Neural cell (in vitro differentiated cells): ENCODE measurements at regions not wholly inside any gene's neighbourhood (a gene's known extent, or its start where the extent isn't known, plus 50 kb on each side); places are given as distances from the start of the nearest gene placed in this dataset.

Source experiments
- H2AFZ ChIP-seq: fragments of 200-600, 300-800 bp; sonication (generic), shearing (Covaris generic); 2 replicates; pipeline ENCODE4 v1.6.0; 2014; ENCODE audit warnings: low read depth, mild to moderate bottlenecking, antibody characterized with exemption, low read length, moderate library complexity
- H3F3A ChIP-seq: fragments of 200-600 bp; shearing (Covaris generic); 2 replicates; pipeline ENCODE4 v1.6.1; 2016; ENCODE audit warnings: mild to moderate bottlenecking, moderate library complexity, mixed read lengths, antibody characterized with exemption, low read length; ENCODE audit not compliant: insufficient read depth, poor library complexity, severe bottlenecking
- H3K27ac ChIP-seq: fragments of 200-600, 300-800 bp; sonication (generic), shearing (Covaris generic); 2 replicates; pipeline ENCODE4 v1.5.1; 2014; ENCODE audit warnings: mild to moderate bottlenecking, low read length, moderate library complexity
- H3K27me3 ChIP-seq: fragments of 300-800, 200-600 bp; sonication (generic), shearing (Covaris generic); 2 replicates; pipeline ENCODE4 v1.6.0; 2014; ENCODE audit warnings: mild to moderate bottlenecking, low read depth, low read length, moderate library complexity; ENCODE audit not compliant: insufficient read depth
- H3K36me3 ChIP-seq: fragments of 300-800, 200-600 bp; sonication (generic), shearing (Covaris generic); 2 replicates; pipeline ENCODE4 v1.5.1; 2014; ENCODE audit warnings: mild to moderate bottlenecking, antibody characterized with exemption, low read length, moderate library complexity; ENCODE audit not compliant: insufficient read depth
- H3K4me2 ChIP-seq: fragments of 300-800, 200-600 bp; sonication (generic), shearing (Covaris generic); 2 replicates; pipeline ENCODE4 v1.6.0; 2014; ENCODE audit warnings: mild to moderate bottlenecking, low read length
- H3K4me3 ChIP-seq: fragments of 300-800, 200-600 bp; sonication (generic), shearing (Covaris generic); 2 replicates; pipeline ENCODE4 v1.5.1; 2014; ENCODE audit warnings: mild to moderate bottlenecking, low read length, moderate library complexity
- H3K79me2 ChIP-seq: fragments of 200-600 bp; shearing (Covaris generic); replicated peaks from 2 replicates; pipeline ENCODE4 v1.6.0; 2014; ENCODE audit warnings: mild to moderate bottlenecking, low read length, moderate library complexity; ENCODE audit not compliant: insufficient read depth
- H3K9ac ChIP-seq: fragments of 300-800, 200-600 bp; sonication (generic), shearing (Covaris generic); 2 replicates; pipeline ENCODE4 v1.6.1; 2016; ENCODE audit warnings: mild to moderate bottlenecking, low read length, mixed read lengths
- H3K9me2 ChIP-seq: fragments of 200-600 bp; shearing (Covaris generic); 2 replicates; pipeline ENCODE4 v1.6.1; 2016; ENCODE audit warnings: mild to moderate bottlenecking, low read length, mixed read lengths; ENCODE audit not compliant: insufficient read depth
- H3K9me3 ChIP-seq: fragments of 200-600, 300-800 bp; sonication (generic), shearing (Covaris generic); 2 replicates; pipeline ENCODE4 v1.6.1; 2016; ENCODE audit warnings: mild to moderate bottlenecking, mixed run types, low read length, moderate library complexity, mixed read lengths
- H4K20me1 ChIP-seq: fragments of 200-600 bp; shearing (Covaris generic); 2 replicates; pipeline ENCODE4 v1.6.1; 2016; ENCODE audit warnings: mild to moderate bottlenecking, mixed run types; ENCODE audit not compliant: insufficient read depth
- EP300 ChIP-seq: fragments of 450-650 bp; conservative IDR thresholded peaks from 2 replicates; pipeline ENCODE4 v1.6.1; 2014; ENCODE audit warnings: antibody characterized with exemption, mild to moderate bottlenecking, moderate library complexity; ENCODE audit not compliant: poor library complexity, severe bottlenecking
- EZH2 ChIP-seq: fragments of 200-600, 300-800 bp; shearing (Covaris generic), sonication (generic); IDR thresholded peaks from 2 replicates; pipeline ENCODE4 v1.6.1; 2014; ENCODE audit warnings: antibody characterized with exemption, low read length, borderline replicate concordance, mild to moderate bottlenecking; ENCODE audit not compliant: insufficient read depth, poor library complexity, severe bottlenecking
- MXI1 ChIP-seq: fragments of 450-650 bp; conservative IDR thresholded peaks from 2 replicates; pipeline ENCODE4 v1.6.1; 2014; ENCODE audit warnings: antibody characterized with exemption, mild to moderate bottlenecking; ENCODE audit not compliant: poor library complexity, severe bottlenecking
- POLR2AphosphoS5 ChIP-seq: IDR thresholded peaks from 2 replicates; pipeline ENCODE4 v1.6.1; 2012
- RAD21 ChIP-seq: fragments of 450-650 bp; conservative IDR thresholded peaks from 2 replicates; pipeline ENCODE4 v1.6.1; 2014; ENCODE audit warnings: antibody characterized with exemption, mild to moderate bottlenecking, moderate library complexity
- REST ChIP-seq: IDR thresholded peaks from 2 replicates; pipeline ENCODE4 v1.6.1; 2012; ENCODE audit warnings: borderline replicate concordance
- SMC3 ChIP-seq: fragments of 450-650 bp; conservative IDR thresholded peaks from 2 replicates; pipeline ENCODE4 v1.6.1; 2014; ENCODE audit warnings: antibody characterized with exemption, mild to moderate bottlenecking, moderate library complexity; ENCODE audit not compliant: poor library complexity
- TAF1 ChIP-seq: IDR thresholded peaks from 2 replicates; pipeline ENCODE4 v1.6.1; 2012; ENCODE audit warnings: low read depth
- TF ChIP-seq, protein P1 (sequence below): fragments of 450-650 bp; IDR thresholded peaks from 2 replicates; pipeline ENCODE4 v1.5.1; 2014; ENCODE audit warnings: antibody characterized with exemption, mild to moderate bottlenecking, moderate library complexity; ENCODE audit not compliant: poor library complexity, severe bottlenecking

DNA sequence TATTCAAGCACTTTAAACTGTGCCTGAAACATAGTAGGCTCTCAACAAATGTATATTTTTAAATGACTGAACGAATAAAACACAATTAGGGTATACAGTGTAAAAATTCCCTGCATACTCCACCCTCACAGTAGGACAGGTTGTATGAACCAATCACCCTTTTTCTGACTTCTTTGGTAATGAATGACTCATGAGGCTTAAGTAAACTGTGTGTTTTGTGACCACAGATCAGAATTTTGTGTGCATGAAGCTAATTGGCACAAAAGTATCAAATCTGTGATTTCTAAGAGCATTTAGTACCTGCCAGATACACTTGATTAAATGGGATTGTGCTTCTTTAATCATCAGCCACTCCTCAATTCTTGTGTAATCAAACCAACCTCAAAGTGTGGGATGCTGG lies 109.9 kb upstream of the MAP4K3 start:
- Histone ChIP-seq H3K4me2 (no peak overlapping the region), H3K36me3 (no peaks in the 10 kb centered on the region), H3K4me3 (no peak overlapping the region), H2AFZ (no peak overlapping the region), H3F3A (no peaks in the 10 kb centered on the region), H3K79me2 (no peaks in the 10 kb centered on the region), H3K27me3 (no peaks in the 10 kb centered on the region), H3K27ac (no peak overlapping the region), H3K9me2 (no peaks in the 10 kb centered on the region), H4K20me1 (no peaks in the 10 kb centered on the region), H3K9me3 (no peaks in the 10 kb centered on the region), H3K9ac (no peak overlapping the region)
- no peak for TF ChIP-seq MXI1
- TF ChIP-seq RAD21 = no peak
- no peak for TF ChIP-seq EZH2

GRCh38 chr2:39547811-39548719 lies 111.0 kb upstream of the MAP4K3 start:
- H3K79me2 ChIP-seq = no peaks in the 10 kb centered on the region
- H4K20me1 ChIP-seq = no peaks in the 10 kb centered on the region
- H3K36me3 ChIP-seq = no peaks in the 10 kb centered on the region
- no peaks in the 10 kb centered on the region for H3K27me3 ChIP-seq
- no peak overlapping the region for H3K4me3 ChIP-seq
- H3K9me3 ChIP-seq = no peaks in the 10 kb centered on the region
- no peak overlapping the region for H3K9ac ChIP-seq
- no peak overlapping the region for H3K27ac ChIP-seq
- no peaks in the 10 kb centered on the region for H3F3A ChIP-seq
- H3K4me2 ChIP-seq = no peak overlapping the region
- H3K9me2 ChIP-seq = no peaks in the 10 kb centered on the region
- no peak overlapping the region for H2AFZ ChIP-seq
- no peak for TF ChIP-seq REST
- TF ChIP-seq POLR2AphosphoS5 = no peak
- TF ChIP-seq EP300 = no peak
- TF ChIP-seq RAD21 = no peak
- no peak for TF ChIP-seq EZH2
- no peak for TF ChIP-seq SMC3
- TF ChIP-seq TAF1 = no peak
- no peak for TF ChIP-seq MXI1
- TF ChIP-seq, protein P1, sequence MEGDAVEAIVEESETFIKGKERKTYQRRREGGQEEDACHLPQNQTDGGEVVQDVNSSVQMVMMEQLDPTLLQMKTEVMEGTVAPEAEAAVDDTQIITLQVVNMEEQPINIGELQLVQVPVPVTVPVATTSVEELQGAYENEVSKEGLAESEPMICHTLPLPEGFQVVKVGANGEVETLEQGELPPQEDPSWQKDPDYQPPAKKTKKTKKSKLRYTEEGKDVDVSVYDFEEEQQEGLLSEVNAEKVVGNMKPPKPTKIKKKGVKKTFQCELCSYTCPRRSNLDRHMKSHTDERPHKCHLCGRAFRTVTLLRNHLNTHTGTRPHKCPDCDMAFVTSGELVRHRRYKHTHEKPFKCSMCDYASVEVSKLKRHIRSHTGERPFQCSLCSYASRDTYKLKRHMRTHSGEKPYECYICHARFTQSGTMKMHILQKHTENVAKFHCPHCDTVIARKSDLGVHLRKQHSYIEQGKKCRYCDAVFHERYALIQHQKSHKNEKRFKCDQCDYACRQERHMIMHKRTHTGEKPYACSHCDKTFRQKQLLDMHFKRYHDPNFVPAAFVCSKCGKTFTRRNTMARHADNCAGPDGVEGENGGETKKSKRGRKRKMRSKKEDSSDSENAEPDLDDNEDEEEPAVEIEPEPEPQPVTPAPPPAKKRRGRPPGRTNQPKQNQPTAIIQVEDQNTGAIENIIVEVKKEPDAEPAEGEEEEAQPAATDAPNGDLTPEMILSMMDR = no peak
